Stomach (tissue), 4 donors: ENCODE measurements at regions not wholly inside any gene's neighbourhood (a gene's known extent, or its start where the extent isn't known, plus 50 kb on each side); places are given as distances from the start of the nearest gene placed in this dataset.
"Not testable (repeated sequence)": the region's sequence is repeated elsewhere in the genome, so short reads cannot be mapped to it uniquely, and the experiment has no call there.

ENCODE experiments used
- POLR2A ChIP-seq, 4 donors: fragments of 450-650 bp; IDR thresholded peaks; one replicate each; pipeline ENCODE4 v1.6.1; 2016; ENCODE audit warnings: antibody characterized with exemption in 4 of 4, control low read depth in 2 of 4, mild to moderate bottlenecking in 1 of 4, moderate library complexity in 1 of 4
- TF ChIP-seq, protein P1 (sequence below), 7 experiments: fragments of 450-650 bp in 4 of 7; fragments of 200-600 bp in 3 of 7; sonication (generic) in 3 of 7; IDR thresholded peaks; one replicate each; pipeline ENCODE4 v1.5.1; 2016 to 2019; ENCODE audit warnings: antibody characterized with exemption in 7 of 7, control low read depth in 2 of 7, mild to moderate bottlenecking in 1 of 7

DNA sequence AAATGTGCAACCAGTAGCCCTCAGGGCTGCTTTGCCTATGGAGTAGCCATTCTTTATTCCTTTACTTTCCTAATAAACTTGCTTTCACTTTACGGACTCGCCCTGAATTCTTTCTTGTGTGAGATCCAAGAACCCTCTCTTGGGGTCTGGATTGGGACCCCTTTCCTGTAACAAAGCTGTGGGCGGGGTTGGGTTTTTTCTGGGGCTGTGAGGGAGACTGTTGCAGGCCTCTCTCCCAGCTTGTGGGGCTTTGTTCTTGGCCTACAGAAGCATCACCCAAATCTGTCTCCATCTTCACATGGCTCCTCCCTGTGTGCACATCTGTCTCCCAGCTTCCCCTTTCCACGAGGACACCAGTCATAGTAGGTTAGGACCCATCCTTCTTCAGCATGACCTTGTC lies 154.5 kb downstream of the LPIN1 start:
- TF ChIP-seq, protein P1, sequence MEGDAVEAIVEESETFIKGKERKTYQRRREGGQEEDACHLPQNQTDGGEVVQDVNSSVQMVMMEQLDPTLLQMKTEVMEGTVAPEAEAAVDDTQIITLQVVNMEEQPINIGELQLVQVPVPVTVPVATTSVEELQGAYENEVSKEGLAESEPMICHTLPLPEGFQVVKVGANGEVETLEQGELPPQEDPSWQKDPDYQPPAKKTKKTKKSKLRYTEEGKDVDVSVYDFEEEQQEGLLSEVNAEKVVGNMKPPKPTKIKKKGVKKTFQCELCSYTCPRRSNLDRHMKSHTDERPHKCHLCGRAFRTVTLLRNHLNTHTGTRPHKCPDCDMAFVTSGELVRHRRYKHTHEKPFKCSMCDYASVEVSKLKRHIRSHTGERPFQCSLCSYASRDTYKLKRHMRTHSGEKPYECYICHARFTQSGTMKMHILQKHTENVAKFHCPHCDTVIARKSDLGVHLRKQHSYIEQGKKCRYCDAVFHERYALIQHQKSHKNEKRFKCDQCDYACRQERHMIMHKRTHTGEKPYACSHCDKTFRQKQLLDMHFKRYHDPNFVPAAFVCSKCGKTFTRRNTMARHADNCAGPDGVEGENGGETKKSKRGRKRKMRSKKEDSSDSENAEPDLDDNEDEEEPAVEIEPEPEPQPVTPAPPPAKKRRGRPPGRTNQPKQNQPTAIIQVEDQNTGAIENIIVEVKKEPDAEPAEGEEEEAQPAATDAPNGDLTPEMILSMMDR (IDR thresholded peaks at IDR 0.05), result not testable (repeated sequence)
- TF ChIP-seq POLR2A (IDR thresholded peaks at IDR 0.05), result not testable (repeated sequence)
